ENCODE measurements at regions not wholly inside any gene's neighbourhood (a gene's known extent, or its start where the extent isn't known, plus 50 kb on each side); places are given as distances from the start of the nearest gene placed in this dataset.

DNA sequence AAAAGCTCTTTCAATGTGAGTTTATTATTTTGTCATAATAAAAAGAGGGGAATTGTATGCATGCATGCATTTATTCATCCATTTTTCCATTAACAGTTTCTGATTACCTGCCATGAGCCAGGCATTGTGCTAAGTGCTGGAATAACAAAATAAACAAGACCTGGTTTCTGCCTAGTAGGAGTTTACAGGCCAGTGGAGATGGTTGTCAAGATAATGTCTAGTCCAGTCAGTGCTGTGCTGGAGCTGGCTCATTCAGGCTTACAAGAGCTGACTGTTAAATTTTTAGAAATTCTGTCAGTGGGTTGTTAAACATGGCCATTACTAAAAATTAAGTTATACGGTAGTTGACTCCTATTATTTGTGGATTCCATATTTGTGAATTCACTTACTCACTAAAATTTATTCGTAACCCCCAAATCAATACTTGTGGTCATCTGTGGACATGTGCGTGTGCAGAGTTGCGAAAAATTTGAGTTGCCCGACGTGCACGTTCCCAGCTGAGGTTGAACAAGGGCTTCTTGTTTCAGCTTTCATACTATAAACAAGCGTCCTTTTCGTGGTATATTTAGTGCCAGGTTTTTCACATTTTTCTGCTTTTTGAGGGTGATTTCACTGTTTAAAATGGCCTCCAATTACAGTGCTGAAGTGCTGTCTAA is 172.3 kb upstream of the RPS6KA3 start:
- Histone ChIP-seq H3K9ac (no peak overlapping the region), H3K4me1 (peaks cover 0 to 8% (median 2%) of the 10 kb centered on the region in 10 experiments; a peak in 2 of 20 replicates), H3K27me3 (no peaks in the 10 kb centered on the region), H3K4me2 (no peak overlapping the region), H3K4me3 (no peak overlapping the region), H3K36me3 (no peaks in the 10 kb centered on the region), H4K20me1 (no peaks in the 10 kb centered on the region), H3K9me3 (replicated peaks in 1 of 11) (no peaks in the 10 kb centered on the region), H3K27ac (no peak overlapping the region)
- TF ChIP-seq Cebpa-rat (IDR thresholded peaks at IDR 0.05): no peak

GRCh38 chrX:20437683-20438082 is 171.0 kb upstream of the RPS6KA3 start:
- Histone ChIP-seq H3K9me3 (replicated peaks in 1 of 11) (no peaks in the 10 kb centered on the region), H3K27ac (no peak overlapping the region), H3K36me3 (no peaks in the 10 kb centered on the region), H3K4me1 (peaks cover 0 to 16% (median 7%) of the 10 kb centered on the region in 10 experiments; a peak in 9 of 20 replicates), H3K4me3 (no peak overlapping the region), H3K9ac (no peak overlapping the region), H3K27me3 (no peaks in the 10 kb centered on the region), H3K4me2 (0 out of 22 replicates have a peak overlapping the region, but pooled peaks of 3 of the 11 experiments have one; percentile 1 to 6 (median 1)), H4K20me1 (no peaks in the 10 kb centered on the region)
- no peak for TF ChIP-seq Cebpa-rat (IDR thresholded peaks at IDR 0.05)

DNA sequence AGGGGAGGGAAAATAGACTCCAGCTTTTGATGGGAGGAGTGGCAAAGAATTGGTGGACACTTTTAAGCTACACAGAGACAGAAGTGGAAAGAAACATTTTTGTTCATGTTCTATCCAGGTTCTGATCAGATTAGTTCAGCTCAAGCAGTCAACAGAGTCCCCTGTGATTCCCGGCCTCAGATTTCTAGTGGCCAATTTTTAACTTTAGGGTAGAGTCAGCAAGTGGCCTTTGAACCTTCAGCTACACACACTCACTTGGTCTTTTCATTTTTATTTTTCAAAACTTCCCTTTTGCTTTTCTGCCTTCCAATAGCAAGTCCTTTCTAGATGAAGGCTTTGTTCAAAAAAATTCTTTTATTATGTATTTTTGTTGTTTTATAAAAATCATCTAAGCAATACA is 169.2 kb upstream of the RPS6KA3 start:
- no peaks in the 10 kb centered on the region for H3K36me3 ChIP-seq
- TF ChIP-seq Cebpa-rat (IDR thresholded peaks at IDR 0.05): no peak
- no peak overlapping the region for H3K4me3 ChIP-seq
- H3K4me2 ChIP-seq: no peak overlapping the region
- no peaks in the 10 kb centered on the region for H4K20me1 ChIP-seq
- H3K9me3 ChIP-seq (replicated peaks in 1 of 11): no peaks in the 10 kb centered on the region
- H3K9ac ChIP-seq: no peak overlapping the region
- H3K27me3 ChIP-seq: no peaks in the 10 kb centered on the region
- peaks cover 0 to 16% (median 7%) of the 10 kb centered on the region in 10 experiments; a peak in 9 of 20 replicates for H3K4me1 ChIP-seq
- no peak overlapping the region for H3K27ac ChIP-seq

DNA sequence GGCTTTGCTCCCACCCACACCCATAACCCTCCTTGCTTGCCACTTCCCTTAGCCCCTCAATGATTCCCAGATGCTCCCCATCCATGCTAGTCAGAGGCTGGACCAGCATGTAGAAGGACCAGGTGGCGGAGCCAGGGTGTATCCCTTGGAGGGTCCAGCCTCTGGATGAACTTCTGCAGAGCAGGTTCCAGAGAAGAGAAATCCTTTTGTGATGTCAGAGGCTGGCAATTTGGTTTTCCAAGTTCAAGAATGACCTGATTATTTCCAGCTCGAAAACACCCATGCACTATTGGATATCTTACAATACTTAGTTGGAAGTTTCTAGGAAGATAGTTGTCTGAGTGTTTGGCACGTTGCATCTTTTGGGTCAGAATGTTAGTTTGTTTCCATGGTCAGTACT is 168.3 kb upstream of the RPS6KA3 start:
- H3K9ac ChIP-seq: no peak overlapping the region
- H3K4me3 ChIP-seq: no peak overlapping the region
- H3K36me3 ChIP-seq: no peaks in the 10 kb centered on the region
- H4K20me1 ChIP-seq: no peaks in the 10 kb centered on the region
- no peak overlapping the region for H3K27ac ChIP-seq
- no peaks in the 10 kb centered on the region for H3K9me3 ChIP-seq (replicated peaks in 1 of 11)
- no peak overlapping the region for H3K4me2 ChIP-seq
- H3K4me1 ChIP-seq: peaks cover 0 to 16% (median 7%) of the 10 kb centered on the region in 10 experiments; a peak in 9 of 20 replicates
- no peak for TF ChIP-seq Cebpa-rat (IDR thresholded peaks at IDR 0.05)
- H3K27me3 ChIP-seq: no peaks in the 10 kb centered on the region

DNA sequence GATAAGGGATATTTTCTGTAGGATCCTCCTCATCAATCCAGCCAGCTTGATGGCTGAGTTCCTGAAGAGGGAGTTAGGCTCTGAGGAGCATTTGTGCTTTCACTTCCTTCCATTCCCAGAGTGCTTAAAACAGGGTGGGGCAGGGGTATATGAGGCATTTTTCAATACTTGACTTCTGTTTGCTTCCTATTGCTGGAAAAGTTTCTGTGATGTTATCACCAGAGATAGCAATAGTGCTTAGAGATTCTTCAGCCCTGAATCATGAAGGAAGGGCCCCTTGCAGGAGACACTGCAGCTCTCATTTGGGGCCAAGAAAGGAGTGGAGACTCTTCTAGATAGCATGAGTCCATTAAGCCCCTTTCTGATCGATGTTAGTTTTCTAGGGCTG is 166.7 kb upstream of the RPS6KA3 start:
- Histone ChIP-seq H3K9me3 (replicated peaks in 1 of 11) (no peaks in the 10 kb centered on the region), H4K20me1 (no peaks in the 10 kb centered on the region), H3K27me3 (no peaks in the 10 kb centered on the region), H3K27ac (no peak overlapping the region), H3K4me3 (no peak overlapping the region), H3K9ac (no peak overlapping the region), H3K4me1 (peaks cover 0 to 16% (median 7%) of the 10 kb centered on the region in 10 experiments; a peak in 9 of 20 replicates), H3K36me3 (no peaks in the 10 kb centered on the region), H3K4me2 (peak overlapping the region in 5 of 11 experiments; percentile 1 to 39 (median 7); a peak in 4 of 22 replicates)
- no peak for TF ChIP-seq Cebpa-rat (IDR thresholded peaks at IDR 0.05)

GRCh38 chrX:20432746-20433387 is 166.2 kb upstream of the RPS6KA3 start:
- peaks cover 0 to 16% (median 6%) of the 10 kb centered on the region in 10 experiments; a peak in 9 of 20 replicates for H3K4me1 ChIP-seq
- TF ChIP-seq Cebpa-rat (IDR thresholded peaks at IDR 0.05): no peak; a peak in 1 of 22 replicates
- H3K4me3 ChIP-seq: no peak overlapping the region
- H3K4me2 ChIP-seq: peak overlapping the region in 5 of 11 experiments; percentile 1 to 43 (median 7); a peak in 5 of 22 replicates
- H3K27me3 ChIP-seq: no peaks in the 10 kb centered on the region
- no peak overlapping the region for H3K9ac ChIP-seq
- H4K20me1 ChIP-seq: no peaks in the 10 kb centered on the region
- no peaks in the 10 kb centered on the region for H3K9me3 ChIP-seq (replicated peaks in 1 of 11)
- no peaks in the 10 kb centered on the region for H3K36me3 ChIP-seq
- no peak overlapping the region for H3K27ac ChIP-seq

DNA sequence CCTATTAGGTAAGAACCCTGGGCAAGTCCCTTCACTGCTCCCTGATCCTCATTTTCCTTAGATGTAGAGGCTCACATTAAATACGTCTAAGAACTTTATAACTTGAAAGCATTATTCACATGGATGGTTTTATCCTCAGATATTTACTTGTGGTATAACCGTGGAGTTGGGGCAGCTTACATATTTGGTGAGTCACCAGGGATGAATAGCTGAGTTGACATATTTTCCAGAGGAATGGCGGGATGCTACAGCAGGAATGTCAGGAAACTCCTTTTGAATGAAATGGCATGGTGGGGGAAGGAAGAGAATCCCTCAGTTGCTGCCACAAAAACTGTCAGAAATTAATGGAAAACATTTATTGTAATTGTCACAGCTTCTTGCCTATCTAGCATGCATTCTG is 165.3 kb upstream of the RPS6KA3 start:
- Histone ChIP-seq H3K9me3 (replicated peaks in 1 of 11) (no peaks in the 10 kb centered on the region), H3K4me3 (no peak overlapping the region), H3K27me3 (no peaks in the 10 kb centered on the region), H3K4me1 (peaks cover 0 to 16% (median 5%) of the 10 kb centered on the region in 10 experiments; a peak in 8 of 20 replicates), H3K36me3 (no peaks in the 10 kb centered on the region), H3K9ac (no peak overlapping the region), H3K4me2 (0 out of 22 replicates have a peak overlapping the region, but pooled peaks of 1 of the 11 experiments have one; percentile 39), H4K20me1 (no peaks in the 10 kb centered on the region), H3K27ac (no peak overlapping the region)
- TF ChIP-seq Cebpa-rat (IDR thresholded peaks at IDR 0.05): no peak

DNA sequence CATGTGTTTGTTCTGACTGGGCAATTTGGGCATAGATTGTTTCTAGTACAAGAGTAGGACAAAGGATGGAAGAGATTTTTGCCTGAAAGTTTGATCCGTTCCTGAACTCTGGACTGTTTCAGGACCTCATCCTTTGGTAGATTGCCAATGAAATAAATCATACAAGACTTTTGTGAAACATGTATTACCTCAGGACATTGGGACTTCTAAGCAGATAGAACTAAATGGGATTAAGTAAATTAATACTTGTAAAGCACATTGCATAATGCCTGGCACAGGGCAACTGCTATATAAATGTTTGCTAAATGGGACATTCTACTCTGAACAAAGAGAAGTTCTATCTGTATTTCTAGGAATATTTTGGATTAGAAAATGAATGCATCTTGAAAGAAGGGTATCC is 164.8 kb upstream of the RPS6KA3 start:
- no peaks in the 10 kb centered on the region for H3K27me3 ChIP-seq
- H3K4me3 ChIP-seq: no peak overlapping the region
- peaks cover 0 to 16% (median 5%) of the 10 kb centered on the region in 10 experiments; a peak in 8 of 20 replicates for H3K4me1 ChIP-seq
- H3K9me3 ChIP-seq (replicated peaks in 1 of 11): no peaks in the 10 kb centered on the region
- no peak overlapping the region for H3K4me2 ChIP-seq
- H3K9ac ChIP-seq: no peak overlapping the region
- no peaks in the 10 kb centered on the region for H3K36me3 ChIP-seq
- no peak overlapping the region for H3K27ac ChIP-seq
- no peaks in the 10 kb centered on the region for H4K20me1 ChIP-seq
- no peak for TF ChIP-seq Cebpa-rat (IDR thresholded peaks at IDR 0.05)

GRCh38 chrX:20427173-20427770 is 160.6 kb upstream of the RPS6KA3 start:
- Histone ChIP-seq H3K9me3 (replicated peaks in 1 of 11) (no peaks in the 10 kb centered on the region), H3K36me3 (no peaks in the 10 kb centered on the region), H3K27me3 (no peaks in the 10 kb centered on the region), H3K4me2 (peak overlapping the region in 2 of 11 experiments; percentile 16; a peak in 2 of 22 replicates), H3K27ac (no peak overlapping the region), H3K4me1 (peaks cover 0 to 8% (median under 1%) of the 10 kb centered on the region in 10 experiments; a peak in 4 of 20 replicates), H4K20me1 (no peaks in the 10 kb centered on the region), H3K4me3 (no peak overlapping the region), H3K9ac (no peak overlapping the region)
- TF ChIP-seq Cebpa-rat (IDR thresholded peaks at IDR 0.05): no peak
